ENCODE measurements at regions not wholly inside any gene's neighbourhood (a gene's known extent, or its start where the extent isn't known, plus 50 kb on each side); places are given as distances from the start of the nearest gene placed in this dataset.

- no peak for TF ChIP-seq CTCF (IDR thresholded peaks at IDR 0.05)
- no peak for TF ChIP-seq USF2 (IDR thresholded peaks at IDR 0.05; ENCODE audit: borderline replicate concordance, low read depth, low read length)
These were observed 159.4 kb downstream of the MACROH2A1 start for GRCh38 chr5:135239453-135240282.
